HG02642 (cell line): ENCODE measurements at regions not wholly inside any gene's neighbourhood (a gene's known extent, or its start where the extent isn't known, plus 50 kb on each side); places are given as distances from the start of the nearest gene placed in this dataset.
"Not testable (repeated sequence)": the region's sequence is repeated elsewhere in the genome, so short reads cannot be mapped to it uniquely, and the experiment has no call there.

Experiments used
- ATAC-seq: cut with Tn5 transposase; IDR thresholded peaks from one replicate; pipeline ENCODE4 v1.9.1; 2021; ENCODE audit warnings: mild to moderate bottlenecking; ENCODE audit not compliant: unreplicated experiment, poor library complexity

- no peak for ATAC-seq
Observed at GRCh38 chrX:66698273-66699204, 59.7 kb upstream of the EDA2R start.

GRCh38 chrX:66692512-66692911, 53.6 kb upstream of the EDA2R start:
- not testable (repeated sequence) for ATAC-seq
